OCI-LY7 (cell line): ENCODE measurements at regions not wholly inside any gene's neighbourhood (a gene's known extent, or its start where the extent isn't known, plus 50 kb on each side); places are given as distances from the start of the nearest gene placed in this dataset.

Experiments
- BruUV-seq: library from RNA; stranded (reverse); fragments of 400-500 nt; replicated peaks from 2 replicates; lab custom pipeline; 2021; lab: Mats Ljungman, UMichigan
- CTCF ChIA-PET: fragments of 300-600 bp; sonication (Branson Sonifier 250); formaldehyde crosslinking; loops from one replicate; lab custom pipeline; 2022; ENCODE audit warnings: antibody characterized with exemption; ENCODE audit not compliant: unreplicated experiment; lab: Charles Lee
- POLR2A ChIA-PET: fragments of 300-600 bp; sonication (Branson Sonifier 250); formaldehyde crosslinking; loops from one replicate; lab custom pipeline; 2022; ENCODE audit warnings: antibody characterized with exemption; lab: Charles Lee
- DNase-seq: peaks from one replicate; pipeline ENCODE4 v3.0.0-alpha.2; 2015; ENCODE audit warnings: low spot score
- H2AFZ ChIP-seq: fragments of 200-600 bp; sonication (generic), shearing (Covaris generic); 2 replicates; pipeline ENCODE4 v1.6.1; 2014; ENCODE audit warnings: mild to moderate bottlenecking, antibody characterized with exemption, low read length, moderate library complexity
- H3K27ac ChIP-seq: fragments of 200-600 bp; sonication (generic); 2 replicates; pipeline ENCODE4 v1.5.1; 2014; ENCODE audit warnings: mixed run types, low read depth, mild to moderate bottlenecking, moderate library complexity, low read length, inconsistent platforms; ENCODE audit not compliant: poor library complexity, severe bottlenecking
- H3K36me3 ChIP-seq: fragments of 200-600 bp; sonication (generic); 2 replicates; pipeline ENCODE4 v1.6.1; 2014; ENCODE audit warnings: mild to moderate bottlenecking, antibody characterized with exemption, low read length, moderate library complexity, mixed read lengths; ENCODE audit not compliant: insufficient read depth
- H3K4me1 ChIP-seq: fragments of 200-600 bp; sonication (generic); 2 replicates; pipeline ENCODE4 v1.5.1; 2014; ENCODE audit warnings: mild to moderate bottlenecking, low read length; ENCODE audit not compliant: insufficient read depth, poor library complexity, severe bottlenecking
- H3K4me2 ChIP-seq: fragments of 200-600 bp; sonication (generic); 2 replicates; pipeline ENCODE4 v1.6.1; 2014; ENCODE audit warnings: mild to moderate bottlenecking, low read length
- H3K4me3 ChIP-seq: fragments of 200-600 bp; sonication (generic); 2 replicates; pipeline ENCODE4 v1.5.1; 2014; ENCODE audit warnings: mild to moderate bottlenecking, low read depth, low read length; ENCODE audit not compliant: poor library complexity, severe bottlenecking
- H3K79me2 ChIP-seq: fragments of 200-600 bp; sonication (generic); 2 replicates; pipeline ENCODE4 v1.6.1; 2016; ENCODE audit warnings: low read depth, mild to moderate bottlenecking, low read length, moderate library complexity, mixed read lengths; ENCODE audit not compliant: insufficient read depth
- H3K9me2 ChIP-seq: fragments of 200-600 bp; sonication (generic); 2 replicates; pipeline ENCODE4 v1.6.1; 2016; ENCODE audit warnings: mild to moderate bottlenecking, low read length, mixed read lengths; ENCODE audit not compliant: insufficient read depth
- H3K9me3 ChIP-seq: fragments of 200-600 bp; sonication (generic); 2 replicates; pipeline ENCODE4 v1.6.1; 2014; ENCODE audit warnings: mild to moderate bottlenecking, mixed run types, low read length, mixed read lengths
- H4K20me1 ChIP-seq: fragments of 200-600 bp; sonication (generic); 2 replicates; pipeline ENCODE4 v1.6.1; 2014; ENCODE audit warnings: mild to moderate bottlenecking, antibody characterized with exemption, low read length, moderate library complexity, mixed read lengths; ENCODE audit not compliant: insufficient read depth
- EZH2phosphoT487 ChIP-seq: fragments of 200-600 bp; sonication (generic); IDR thresholded peaks from 2 replicates; pipeline ENCODE4 v1.6.1; 2018; ENCODE audit warnings: low read depth, borderline replicate concordance, mild to moderate bottlenecking, mixed run types, antibody characterized with exemption, low read length, moderate library complexity, mixed read lengths
- intact Hi-C: fragments of 100-400 bp; cut with micrococcal nuclease; formaldehyde crosslinking; loops from one replicate; pipeline ENCODE4 v1.10.0; 2022; ENCODE audit not compliant: unreplicated experiment
- TF ChIP-seq, protein P1 (sequence below): fragments of 200-600 bp; sonication (generic); conservative IDR thresholded peaks from 2 replicates; pipeline ENCODE4 v1.5.1; 2014; ENCODE audit warnings: mild to moderate bottlenecking, antibody characterized with exemption, low read length, moderate library complexity, mixed read lengths

DNA sequence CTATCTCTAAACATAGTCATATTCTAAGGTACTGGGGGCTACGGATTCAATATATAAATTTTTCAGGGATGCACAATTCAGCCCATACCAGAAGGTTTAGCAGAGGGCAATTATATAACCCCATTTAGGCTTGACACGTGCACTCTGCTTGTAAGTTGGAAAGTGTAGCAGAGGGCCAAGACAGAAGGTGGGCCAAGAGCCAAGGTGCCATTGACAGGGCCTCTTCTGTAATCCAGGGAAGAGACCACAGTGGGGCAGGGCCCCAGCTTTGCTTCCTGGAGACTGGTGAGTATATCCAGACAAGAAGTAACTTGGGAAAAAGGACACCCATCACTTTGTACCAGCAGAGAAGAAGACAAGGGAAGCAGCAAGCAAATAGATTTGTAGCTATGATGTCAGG lies 672.4 kb upstream of the MARCKS start:
- no peaks in the 10 kb centered on the region for H3K9me3 ChIP-seq
- BruUV-seq: no TSS peak
- no peaks in the 10 kb centered on the region for H3K36me3 ChIP-seq
- H3K4me3 ChIP-seq: no peak overlapping the region
- POLR2A ChIA-PET: no interaction called here
- H2AFZ ChIP-seq: no peak overlapping the region
- intact Hi-C loops: no loop called here
- H3K9me2 ChIP-seq: no peaks in the 10 kb centered on the region
- H3K79me2 ChIP-seq: no peaks in the 10 kb centered on the region
- no peak overlapping the region for H3K27ac ChIP-seq
- no peak overlapping the region for H3K4me2 ChIP-seq
- CTCF ChIA-PET: no interaction called here
- DNase-seq: no peak
- TF ChIP-seq, protein P1, sequence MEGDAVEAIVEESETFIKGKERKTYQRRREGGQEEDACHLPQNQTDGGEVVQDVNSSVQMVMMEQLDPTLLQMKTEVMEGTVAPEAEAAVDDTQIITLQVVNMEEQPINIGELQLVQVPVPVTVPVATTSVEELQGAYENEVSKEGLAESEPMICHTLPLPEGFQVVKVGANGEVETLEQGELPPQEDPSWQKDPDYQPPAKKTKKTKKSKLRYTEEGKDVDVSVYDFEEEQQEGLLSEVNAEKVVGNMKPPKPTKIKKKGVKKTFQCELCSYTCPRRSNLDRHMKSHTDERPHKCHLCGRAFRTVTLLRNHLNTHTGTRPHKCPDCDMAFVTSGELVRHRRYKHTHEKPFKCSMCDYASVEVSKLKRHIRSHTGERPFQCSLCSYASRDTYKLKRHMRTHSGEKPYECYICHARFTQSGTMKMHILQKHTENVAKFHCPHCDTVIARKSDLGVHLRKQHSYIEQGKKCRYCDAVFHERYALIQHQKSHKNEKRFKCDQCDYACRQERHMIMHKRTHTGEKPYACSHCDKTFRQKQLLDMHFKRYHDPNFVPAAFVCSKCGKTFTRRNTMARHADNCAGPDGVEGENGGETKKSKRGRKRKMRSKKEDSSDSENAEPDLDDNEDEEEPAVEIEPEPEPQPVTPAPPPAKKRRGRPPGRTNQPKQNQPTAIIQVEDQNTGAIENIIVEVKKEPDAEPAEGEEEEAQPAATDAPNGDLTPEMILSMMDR: no peak
- TF ChIP-seq EZH2phosphoT487: no peak
- H3K4me1 ChIP-seq: no peaks in the 10 kb centered on the region
- H4K20me1 ChIP-seq: no peaks in the 10 kb centered on the region

DNA sequence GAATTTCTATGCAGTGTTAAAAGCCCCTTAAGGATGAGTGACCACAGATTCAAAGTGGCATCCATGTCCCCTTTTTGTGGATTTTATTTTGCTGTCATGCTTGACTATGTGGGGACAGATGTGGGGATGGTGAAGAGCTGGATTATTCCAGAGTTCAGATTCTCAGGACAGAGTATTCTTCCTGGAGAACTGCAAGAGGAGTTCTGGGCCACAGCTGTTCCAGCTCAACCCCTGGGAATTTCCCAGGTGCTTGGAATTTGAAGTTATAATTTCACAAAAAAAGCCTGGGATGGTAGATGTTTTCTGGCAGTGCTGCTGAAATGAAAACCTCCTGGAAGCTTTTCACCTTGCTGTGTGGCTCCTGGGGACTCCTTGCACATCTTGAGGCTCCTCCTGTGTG lies 671.8 kb upstream of the MARCKS start:
- Histone ChIP-seq H3K79me2 (no peaks in the 10 kb centered on the region), H2AFZ (no peak overlapping the region), H3K36me3 (no peaks in the 10 kb centered on the region), H3K9me2 (no peaks in the 10 kb centered on the region), H3K9me3 (no peaks in the 10 kb centered on the region), H3K4me2 (no peak overlapping the region), H4K20me1 (no peaks in the 10 kb centered on the region), H3K27ac (no peak overlapping the region), H3K4me1 (no peaks in the 10 kb centered on the region), H3K4me3 (no peak overlapping the region)
- POLR2A ChIA-PET: interaction anchor here (0.7 kb wide), 1 partner anchor 205 kb away, joined by 3 read pairs; no protein-coding TSS in a partner anchor
- TF ChIP-seq EZH2phosphoT487: no peak
- TF ChIP-seq, protein P1: no peak
- intact Hi-C loops: no loop called here
- DNase-seq: no peak
- CTCF ChIA-PET: no interaction called here
- BruUV-seq: no TSS peak

DNA sequence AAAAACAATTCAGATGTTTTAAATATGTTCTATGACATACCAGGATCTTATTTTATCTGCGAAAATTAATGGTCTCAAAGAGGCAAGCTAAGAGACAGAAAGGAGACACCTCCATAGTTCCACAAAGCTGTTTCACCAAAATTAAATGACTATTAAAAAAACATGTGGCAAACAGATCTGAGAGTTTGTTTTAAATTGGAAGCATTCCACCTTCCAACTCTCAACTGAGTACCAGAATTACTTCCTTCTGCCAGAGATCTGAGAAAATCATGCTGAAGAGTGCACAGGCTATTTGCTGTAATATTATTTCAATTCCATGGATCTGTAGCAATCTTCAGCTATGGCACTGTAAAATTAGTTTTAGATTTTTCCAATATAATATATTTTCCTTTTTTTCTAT lies 669.5 kb upstream of the MARCKS start:
- Histone ChIP-seq H3K9me2 (no peaks in the 10 kb centered on the region), H3K27ac (no peak overlapping the region), H3K4me3 (no peak overlapping the region), H3K79me2 (no peaks in the 10 kb centered on the region), H4K20me1 (no peaks in the 10 kb centered on the region; the same call in 1 of the 2 replicates), H3K4me1 (no peaks in the 10 kb centered on the region), H3K9me3 (no peaks in the 10 kb centered on the region), H3K36me3 (no peaks in the 10 kb centered on the region), H3K4me2 (no peak overlapping the region), H2AFZ (no peak overlapping the region)
- no peak for TF ChIP-seq EZH2phosphoT487
- TF ChIP-seq, protein P1: no peak
- DNase-seq: no peak
- no TSS peak for BruUV-seq
- intact Hi-C loops: no loop called here
- POLR2A ChIA-PET: no interaction called here
- CTCF ChIA-PET: no interaction called here
